Smooth muscle cell (in vitro differentiated cells): ENCODE measurements at regions not wholly inside any gene's neighbourhood (a gene's known extent, or its start where the extent isn't known, plus 50 kb on each side); places are given as distances from the start of the nearest gene placed in this dataset.

ENCODE experiments used
- DNase-seq: peaks from one replicate; lab custom pipeline; 2025; ENCODE audit not compliant: unreplicated experiment; lab: John Stamatoyannopoulos, UW
- H2AFZ ChIP-seq: fragments of 200-600 bp; sonication (generic); 2 replicates; pipeline ENCODE4 v1.6.0; 2016; ENCODE audit warnings: antibody characterized with exemption, low read depth, mild to moderate bottlenecking
- H3F3A ChIP-seq: fragments of 200-600 bp; sonication (generic); 2 replicates; pipeline ENCODE4 v1.6.0; 2017; ENCODE audit warnings: antibody characterized with exemption, low read depth
- H3K27ac ChIP-seq: fragments of 200-600 bp; sonication (generic); 2 replicates; pipeline ENCODE4 v1.5.1; 2016; ENCODE audit warnings: low read depth, mild to moderate bottlenecking
- H3K27me3 ChIP-seq: fragments of 200-600 bp; sonication (generic); 2 replicates; pipeline ENCODE4 v1.6.1; 2016; ENCODE audit warnings: low read depth, mild to moderate bottlenecking
- H3K36me3 ChIP-seq: fragments of 200-600 bp; sonication (generic); 2 replicates; pipeline ENCODE4 v1.5.1; 2016; ENCODE audit warnings: low read depth
- H3K4me1 ChIP-seq: fragments of 200-600 bp; sonication (generic); 2 replicates; pipeline ENCODE4 v1.5.1; 2016; ENCODE audit warnings: low read depth
- H3K4me2 ChIP-seq: fragments of 200-600 bp; sonication (generic); 2 replicates; pipeline ENCODE4 v1.6.0; 2016; ENCODE audit warnings: mild to moderate bottlenecking
- H3K4me3 ChIP-seq: fragments of 200-600 bp; sonication (generic); 2 replicates; pipeline ENCODE4 v1.5.1; 2016; ENCODE audit warnings: mild to moderate bottlenecking
- H3K79me2 ChIP-seq: fragments of 200-600 bp; sonication (generic); 2 replicates; pipeline ENCODE4 v1.6.0; 2016; ENCODE audit warnings: low read depth, mild to moderate bottlenecking
- H3K9ac ChIP-seq: fragments of 200-600 bp; sonication (generic); 2 replicates; pipeline ENCODE4 v1.6.0; 2016; ENCODE audit warnings: low read depth
- H3K9me3 ChIP-seq: fragments of 200-600 bp; sonication (generic); replicated peaks from 2 replicates; pipeline ENCODE4 v1.5.1; 2016; ENCODE audit warnings: low read depth
- H4K20me1 ChIP-seq: fragments of 200-600 bp; sonication (generic); 2 replicates; pipeline ENCODE4 v1.6.0; 2016; ENCODE audit warnings: low read depth
- WGBS: methylation state at CpG from one replicate; pipeline ENCODE4 v1.1.7; 2016; ENCODE audit warnings: low lambda C conversion rate; 5-methylcytosine and 5-hydroxymethylcytosine counted together
- TF ChIP-seq, protein P1 (sequence below): fragments of 200-600 bp; sonication (generic); IDR thresholded peaks from 2 replicates; pipeline ENCODE4 v1.5.1; 2017; ENCODE audit warnings: borderline replicate concordance, mild to moderate bottlenecking, antibody characterized with exemption; ENCODE audit not compliant: insufficient read depth, poor library complexity, severe bottlenecking

DNA sequence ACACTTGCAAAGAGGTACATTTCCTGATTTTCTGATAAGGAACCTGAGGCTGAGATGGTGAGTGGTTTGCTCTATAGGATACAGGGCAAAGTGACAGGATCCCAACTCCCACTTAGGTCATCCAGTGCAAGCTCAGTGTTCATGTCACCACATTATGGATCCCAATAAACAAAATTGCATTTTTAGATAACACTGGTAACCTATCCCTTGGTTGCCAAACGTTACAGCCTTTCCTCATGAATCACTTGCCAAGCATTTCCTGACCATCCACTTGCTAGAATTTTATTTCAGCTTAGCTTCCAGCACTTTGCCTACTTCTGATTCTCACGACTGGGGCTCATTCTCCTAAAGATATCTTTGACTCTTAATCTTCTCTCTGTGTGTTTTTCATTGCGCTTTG, 131.4 kb upstream of the ODAD2 start:
- 22% methylated on average over 3 of the region's 3 CpGs for WGBS
- Histone ChIP-seq H3F3A (no peaks in the 10 kb centered on the region), H3K79me2 (no peaks in the 10 kb centered on the region), H2AFZ (no peak overlapping the region), H3K9ac (no peak overlapping the region), H4K20me1 (no peaks in the 10 kb centered on the region), H3K4me3 (no peak overlapping the region), H3K9me3 (no peaks in the 10 kb centered on the region), H3K27me3 (no peaks in the 10 kb centered on the region), H3K4me1 (no peaks in the 10 kb centered on the region), H3K27ac (peak overlapping the region; percentile 37), H3K36me3 (no peaks in the 10 kb centered on the region), H3K4me2 (peak overlapping the region; percentile 64)
- no peak for DNase-seq
- TF ChIP-seq, protein P1, sequence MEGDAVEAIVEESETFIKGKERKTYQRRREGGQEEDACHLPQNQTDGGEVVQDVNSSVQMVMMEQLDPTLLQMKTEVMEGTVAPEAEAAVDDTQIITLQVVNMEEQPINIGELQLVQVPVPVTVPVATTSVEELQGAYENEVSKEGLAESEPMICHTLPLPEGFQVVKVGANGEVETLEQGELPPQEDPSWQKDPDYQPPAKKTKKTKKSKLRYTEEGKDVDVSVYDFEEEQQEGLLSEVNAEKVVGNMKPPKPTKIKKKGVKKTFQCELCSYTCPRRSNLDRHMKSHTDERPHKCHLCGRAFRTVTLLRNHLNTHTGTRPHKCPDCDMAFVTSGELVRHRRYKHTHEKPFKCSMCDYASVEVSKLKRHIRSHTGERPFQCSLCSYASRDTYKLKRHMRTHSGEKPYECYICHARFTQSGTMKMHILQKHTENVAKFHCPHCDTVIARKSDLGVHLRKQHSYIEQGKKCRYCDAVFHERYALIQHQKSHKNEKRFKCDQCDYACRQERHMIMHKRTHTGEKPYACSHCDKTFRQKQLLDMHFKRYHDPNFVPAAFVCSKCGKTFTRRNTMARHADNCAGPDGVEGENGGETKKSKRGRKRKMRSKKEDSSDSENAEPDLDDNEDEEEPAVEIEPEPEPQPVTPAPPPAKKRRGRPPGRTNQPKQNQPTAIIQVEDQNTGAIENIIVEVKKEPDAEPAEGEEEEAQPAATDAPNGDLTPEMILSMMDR = no peak

DNA sequence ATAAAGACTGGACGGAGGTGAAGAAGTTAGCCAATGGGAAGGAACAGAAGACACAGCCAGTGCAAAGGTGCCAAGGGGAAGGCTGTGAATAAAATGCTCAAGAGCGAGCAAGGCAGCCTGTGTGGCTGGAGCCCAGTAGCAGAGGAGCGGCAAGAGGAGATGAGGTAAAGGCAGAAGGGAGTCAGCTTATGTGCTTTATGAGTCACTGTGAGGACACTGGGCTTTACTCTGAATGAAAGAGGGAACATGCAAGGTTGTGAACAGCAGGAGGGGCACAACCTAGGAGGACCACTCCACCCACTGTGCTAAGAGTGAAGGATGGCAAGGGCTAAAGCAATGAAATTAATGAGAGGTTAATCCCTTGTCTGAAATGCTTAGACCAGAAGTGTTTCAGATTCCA, 129.0 kb upstream of the ODAD2 start:
- H3K4me1 ChIP-seq = no peaks in the 10 kb centered on the region
- H3K27me3 ChIP-seq = no peaks in the 10 kb centered on the region
- no peak overlapping the region for H3K4me3 ChIP-seq
- H3K36me3 ChIP-seq = no peaks in the 10 kb centered on the region
- no peaks in the 10 kb centered on the region for H3K9me3 ChIP-seq
- no peaks in the 10 kb centered on the region for H3K79me2 ChIP-seq
- no peak overlapping the region for H3K4me2 ChIP-seq
- no peak overlapping the region for H3K27ac ChIP-seq
- no peaks in the 10 kb centered on the region for H3F3A ChIP-seq
- 100% methylated on average over 3 of the region's 3 CpGs for WGBS
- TF ChIP-seq, protein P1 = no peak
- H3K9ac ChIP-seq = no peak overlapping the region
- H4K20me1 ChIP-seq = no peaks in the 10 kb centered on the region
- DNase-seq = no peak
- H2AFZ ChIP-seq = no peak overlapping the region

DNA sequence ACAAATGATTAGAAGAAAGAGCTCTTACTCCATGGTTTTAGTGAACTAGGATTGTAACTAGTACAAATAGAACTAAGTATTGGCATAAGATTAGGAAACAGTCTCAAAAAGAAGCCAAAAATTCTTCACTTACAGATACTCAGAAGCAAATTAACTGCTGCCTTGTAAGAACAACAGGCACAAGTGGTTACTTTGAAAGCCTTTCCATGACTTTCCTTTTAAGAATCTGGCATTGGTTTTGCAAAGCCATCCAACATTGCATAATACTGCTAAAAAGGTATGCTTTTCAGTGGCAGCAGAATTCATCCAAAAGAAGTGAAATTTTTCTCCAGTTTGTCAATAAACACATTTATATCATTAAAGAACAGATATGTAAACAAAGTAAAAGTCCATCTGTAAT, 126.8 kb upstream of the ODAD2 start:
- H2AFZ ChIP-seq = no peak overlapping the region
- H3K9me3 ChIP-seq = no peaks in the 10 kb centered on the region
- H3K4me1 ChIP-seq = no peaks in the 10 kb centered on the region
- H3K4me3 ChIP-seq = no peak overlapping the region
- no peaks in the 10 kb centered on the region for H3K79me2 ChIP-seq
- H3F3A ChIP-seq = no peaks in the 10 kb centered on the region
- no peaks in the 10 kb centered on the region for H3K27me3 ChIP-seq
- TF ChIP-seq, protein P1 = no peak
- H3K36me3 ChIP-seq = no peaks in the 10 kb centered on the region
- H3K9ac ChIP-seq = no peak overlapping the region
- no peak overlapping the region for H3K27ac ChIP-seq
- H3K4me2 ChIP-seq = no peak overlapping the region
- no peaks in the 10 kb centered on the region for H4K20me1 ChIP-seq
- DNase-seq = no peak

DNA sequence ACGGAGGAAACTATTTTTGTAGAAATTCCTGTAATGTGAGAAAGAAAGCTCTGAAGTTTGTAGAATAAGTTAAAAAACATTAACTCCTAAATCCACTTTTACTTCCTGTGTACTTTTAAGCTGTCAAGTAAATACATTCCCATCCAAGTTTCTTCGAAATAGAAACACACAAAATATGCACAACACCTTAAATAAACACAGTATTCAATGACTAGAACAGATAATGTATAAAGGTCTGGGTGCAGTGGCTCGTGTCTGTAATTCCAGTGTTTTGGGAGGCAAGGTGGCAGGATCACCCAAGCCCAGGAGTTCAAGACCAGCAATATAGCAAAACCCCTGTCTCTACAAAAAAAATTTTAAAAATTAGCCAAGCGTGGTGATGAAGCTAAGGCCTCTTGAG, 121.9 kb upstream of the ODAD2 start:
- Histone ChIP-seq H3K27me3 (no peaks in the 10 kb centered on the region), H3K4me2 (no peak overlapping the region), H3F3A (no peaks in the 10 kb centered on the region), H3K27ac (no peak overlapping the region), H3K9me3 (no peaks in the 10 kb centered on the region), H3K36me3 (no peaks in the 10 kb centered on the region), H2AFZ (no peak overlapping the region), H3K79me2 (no peaks in the 10 kb centered on the region), H3K9ac (no peak overlapping the region), H3K4me3 (no peak overlapping the region), H4K20me1 (no peaks in the 10 kb centered on the region), H3K4me1 (peaks cover 14% of the 10 kb centered on the region)
- WGBS = 76% methylated on average over 4 of the region's 4 CpGs
- no peak for DNase-seq
- TF ChIP-seq, protein P1 = no peak
